Endothelial cell of umbilical vein (primary cell): ENCODE measurements at regions not wholly inside any gene's neighbourhood (a gene's known extent, or its start where the extent isn't known, plus 50 kb on each side); places are given as distances from the start of the nearest gene placed in this dataset.

Experiments used
- BruUV-seq: library from RNA; stranded (reverse); fragments of 400-500 nt; replicated peaks from 2 replicates; lab custom pipeline; 2021; lab: Mats Ljungman, UMichigan
- CTCF ChIA-PET: fragments of 300-600, 350-600 bp; sonication (Branson Sonifier 250); formaldehyde crosslinking; loops from one replicate; lab custom pipeline; 2021; ENCODE audit warnings: antibody characterized with exemption, inconsistent platforms; lab: Charles Lee
- POLR2A ChIA-PET: fragments of 300-600, 350-600 bp; sonication (Branson Sonifier 250); formaldehyde crosslinking; loops from one replicate; lab custom pipeline; 2021; ENCODE audit warnings: antibody characterized with exemption, inconsistent platforms; lab: Charles Lee
- DNase-seq: peaks from one replicate; pipeline ENCODE4 v3.0.0-alpha.2; 2011; ENCODE audit warnings: low read depth, low spot score
- FAIRE-seq: peaks from 2 replicates; lab custom pipeline; 2011; peaks lifted over from hg19 to GRCh38; lab: Jason Lieb, UNC
- H2AFZ ChIP-seq: 2 replicates; pipeline ENCODE4 v1.6.0; 2012; ENCODE audit warnings: low read depth, low read length, control low read depth, inconsistent platforms
- H3K27ac ChIP-seq: 2 replicates; pipeline ENCODE4 v1.5.1; 2011; ENCODE audit warnings: low read depth, mild to moderate bottlenecking, control low read depth, low read length, moderate library complexity; ENCODE audit not compliant: insufficient read depth
- H3K27me3 ChIP-seq, 2 experiments: 2 replicates each; pipeline versions ENCODE4 v1.6.0 to v1.6.1; 2011; ENCODE audit warnings: low read length in 2 of 2, mixed read lengths in 1 of 2; ENCODE audit not compliant: control insufficient read depth in 2 of 2, insufficient read depth in 2 of 2
- H3K36me3 ChIP-seq, 2 experiments: 2 replicates in 1 of 2; 3 replicates in 1 of 2; pipeline ENCODE4 v1.5.1; 2011; ENCODE audit warnings: low read length in 2 of 2, mild to moderate bottlenecking in 1 of 2, moderate library complexity in 1 of 2; ENCODE audit not compliant: control insufficient read depth in 2 of 2, insufficient read depth in 2 of 2; ENCODE audit errors: extremely low read depth in 1 of 2
- H3K4me1 ChIP-seq: 3 replicates; pipeline ENCODE4 v1.5.1; 2011; ENCODE audit warnings: mild to moderate bottlenecking, low read length; ENCODE audit not compliant: control insufficient read depth, insufficient read depth; ENCODE audit errors: extremely low read depth
- H3K4me2 ChIP-seq: 2 replicates; pipeline ENCODE4 v1.6.1; 2011; ENCODE audit warnings: low read length, control low read depth, mixed read lengths; ENCODE audit not compliant: insufficient read depth
- H3K4me3 ChIP-seq, 3 experiments: fragments of 200-600 bp in 1 of 3; sonication (generic), shearing (Covaris generic) in 1 of 3; replicated peaks in 1 of 3; 2 replicates each; pipeline ENCODE4 v1.5.1; 2011 to 2016; ENCODE audit warnings: control low read depth in 3 of 3, low read length in 3 of 3, mild to moderate bottlenecking in 2 of 3, inconsistent platforms in 1 of 3, low read depth in 1 of 3, moderate library complexity in 1 of 3; ENCODE audit not compliant: insufficient read depth in 1 of 3
- H3K79me2 ChIP-seq: 2 replicates; pipeline ENCODE4 v1.6.0; 2012; ENCODE audit warnings: low read length, inconsistent platforms; ENCODE audit not compliant: control insufficient read depth, insufficient read depth
- H3K9ac ChIP-seq: replicated peaks from 2 replicates; pipeline ENCODE3; 2011; ENCODE audit warnings: low read length, control low read depth; ENCODE audit not compliant: insufficient read depth; ENCODE audit errors: extremely low read depth
- H3K9me1 ChIP-seq: replicated peaks from 3 replicates; pipeline ENCODE4 v1.6.0; 2011; ENCODE audit warnings: mild to moderate bottlenecking, low read length; ENCODE audit not compliant: control insufficient read depth, insufficient read depth; ENCODE audit errors: extremely low read depth
- H3K9me3 ChIP-seq: replicated peaks from 2 replicates; pipeline ENCODE4 v1.5.1; 2012; ENCODE audit warnings: low read length, inconsistent platforms; ENCODE audit not compliant: control insufficient read depth, insufficient read depth
- H4K20me1 ChIP-seq: replicated peaks from 2 replicates; pipeline ENCODE3; 2011; ENCODE audit warnings: mild to moderate bottlenecking, low read length; ENCODE audit not compliant: control insufficient read depth, insufficient read depth; ENCODE audit errors: extremely low read depth
- CTCF ChIP-seq, 2 donors: IDR thresholded peaks; 1 replicate in 1 of 2; 2 replicates in 1 of 2; pipeline ENCODE4 v1.5.1; 2011; ENCODE audit warnings: low read length in 2 of 2, mild to moderate bottlenecking in 2 of 2, moderate library complexity in 2 of 2, control low read depth in 1 of 2, inconsistent platforms in 1 of 2, low read depth in 1 of 2; ENCODE audit not compliant: insufficient read depth in 1 of 2; ENCODE audit errors: extremely low read depth in 1 of 2
- EZH2 ChIP-seq: IDR thresholded peaks from 2 replicates; pipeline ENCODE4 v1.6.1; 2012; ENCODE audit warnings: borderline replicate concordance, low read depth, mild to moderate bottlenecking, moderate library complexity, low read length, inconsistent platforms; ENCODE audit not compliant: severe bottlenecking
- FOS ChIP-seq: IDR thresholded peaks from 2 replicates; pipeline ENCODE4 v1.6.1; 2011; ENCODE audit warnings: mild to moderate bottlenecking, low read length, moderate library complexity, borderline replicate concordance; ENCODE audit not compliant: insufficient read depth
- GATA2 ChIP-seq: IDR thresholded peaks from 2 replicates; pipeline ENCODE4 v1.7.0; 2011; ENCODE audit warnings: low read depth, mild to moderate bottlenecking, moderate library complexity, mixed read lengths, low read length; ENCODE audit not compliant: insufficient read length, insufficient read depth
- JUN ChIP-seq: IDR thresholded peaks from 2 replicates; pipeline ENCODE4 v1.6.1; 2011; ENCODE audit warnings: borderline replicate concordance, low read depth; ENCODE audit not compliant: insufficient read length, insufficient read depth
- MAX ChIP-seq: IDR thresholded peaks from 2 replicates; pipeline ENCODE4 v1.6.1; 2011; ENCODE audit not compliant: insufficient read depth, insufficient read length
- MYC ChIP-seq: IDR thresholded peaks from one replicate; pipeline ENCODE4 v1.6.1; 2011; ENCODE audit warnings: mild to moderate bottlenecking, low read depth, low read length
- POLR2A ChIP-seq: IDR thresholded peaks from 2 replicates; pipeline ENCODE4 v1.6.1; 2012; ENCODE audit warnings: low read depth, mild to moderate bottlenecking, control low read depth, low read length
- POLR2AphosphoS5 ChIP-seq: IDR thresholded peaks from 2 replicates; pipeline ENCODE4 v1.6.1; 2012; ENCODE audit warnings: low read depth, mild to moderate bottlenecking, control low read depth, low read length, moderate library complexity; ENCODE audit not compliant: insufficient read depth
- dilution Hi-C: fragments of 300-500 bp; cut with MboI; formaldehyde crosslinking; loops from one replicate; pipeline ENCODE4 v1.15.0; 2019; ENCODE audit warnings: low sequenced_read_pairs; ENCODE audit not compliant: extremely low pct_ligation_motif_present
- intact Hi-C: fragments of 100-400 bp; cut with micrococcal nuclease; formaldehyde crosslinking; loops from one replicate; pipeline ENCODE4 v1.10.0; 2022

- no peaks in the 10 kb centered on the region for H4K20me1 ChIP-seq
- H3K4me1 ChIP-seq: no peaks in the 10 kb centered on the region
- dilution Hi-C loops: no loop called here
- H3K4me2 ChIP-seq: no peak overlapping the region
- no peaks in the 10 kb centered on the region for H3K9me1 ChIP-seq
- no TSS peak for BruUV-seq
- no peaks in the 10 kb centered on the region for H3K79me2 ChIP-seq
- H3K36me3 ChIP-seq: no peaks in the 10 kb centered on the region
- TF ChIP-seq JUN: no peak
- no peak for TF ChIP-seq POLR2A
- no peak for TF ChIP-seq EZH2
- no peak for TF ChIP-seq POLR2AphosphoS5
- no peak for TF ChIP-seq MYC
- no peak for TF ChIP-seq MAX
- TF ChIP-seq FOS: no peak
- TF ChIP-seq GATA2: no peak
- no peak for TF ChIP-seq CTCF (IDR thresholded peaks at IDR 0.05; ENCODE audit: extremely low read depth in 1 of 2, insufficient read depth in 1 of 2, low read depth in 1 of 2, low read length in 2 of 2)
- no peak overlapping the region for H3K27ac ChIP-seq
- FAIRE-seq (no peak), DNase-seq (no peak)
- intact Hi-C loops: no loop called here
- no peaks in the 10 kb centered on the region for H3K27me3 ChIP-seq
- H3K9ac ChIP-seq: no peak overlapping the region
- H3K9me3 ChIP-seq: no peaks in the 10 kb centered on the region
- H3K4me3 ChIP-seq: no peak overlapping the region
- no peak overlapping the region for H2AFZ ChIP-seq
- ChIA-PET CTCF (no interaction called here), POLR2A (no interaction called here)
These were observed 1623.1 kb downstream of the SLITRK5 start for GRCh38 chr13:89294115-89294867.
